Left renal cortex interstitium (tissue), 4 donors: ENCODE measurements at regions not wholly inside any gene's neighbourhood (a gene's known extent, or its start where the extent isn't known, plus 50 kb on each side); places are given as distances from the start of the nearest gene placed in this dataset.

ENCODE experiments used
- DNase-seq, 4 donors: peaks; one replicate each; pipeline ENCODE4 v3.0.0-alpha.2; 2013; ENCODE audit warnings: low read depth in 4 of 4, low spot score in 2 of 4, missing footprints in 1 of 4

- no peak for DNase-seq
Measured at GRCh38 chr12:59927032-59927431, 331.2 kb downstream of the SLC16A7 start.

- DNase-seq = no peak
Measured at GRCh38 chr12:59928416-59928815, 332.6 kb downstream of the SLC16A7 start.

- no peak for DNase-seq
Measured at GRCh38 chr12:59929110-59929509, 333.3 kb downstream of the SLC16A7 start.

DNA sequence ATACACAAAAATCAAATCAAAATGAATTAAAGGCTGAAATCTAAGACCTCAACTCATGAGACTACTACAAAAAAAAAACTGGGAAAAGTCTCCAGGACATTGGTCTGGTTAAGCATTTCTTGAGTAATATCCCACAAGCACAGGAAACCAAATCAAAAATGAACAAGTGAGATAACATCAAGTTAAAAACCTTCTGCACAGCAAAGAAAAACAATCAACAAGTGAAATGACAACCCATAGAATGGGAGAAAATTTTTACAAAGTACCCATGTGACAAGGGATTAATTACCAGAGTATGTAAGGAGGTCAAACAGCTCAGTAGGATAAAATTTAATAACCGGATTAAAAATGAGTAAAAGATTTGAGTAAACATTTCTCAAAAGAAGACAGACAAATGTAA is 338.7 kb downstream of the SLC16A7 start:
- DNase-seq = no peak

DNA sequence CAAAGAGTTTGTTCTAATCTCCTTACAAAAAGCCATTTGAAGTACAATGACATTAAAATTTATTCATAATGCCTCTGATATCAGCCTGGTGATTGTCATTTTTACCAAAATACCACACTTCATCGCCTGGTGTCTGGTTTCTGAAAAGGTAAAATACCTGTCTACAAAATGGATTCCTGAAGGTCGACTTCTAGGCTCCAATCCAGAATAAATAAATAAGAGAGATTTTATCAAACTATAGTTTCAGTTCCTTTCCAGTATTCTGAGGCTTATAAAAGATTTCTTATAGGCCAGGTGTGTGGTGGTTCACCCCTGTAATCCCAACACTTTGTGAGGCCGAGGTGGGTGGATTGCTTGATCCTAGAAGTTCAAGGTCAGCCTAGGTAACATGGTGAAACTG is 340.7 kb downstream of the SLC16A7 start:
- DNase-seq = no peak

DNA sequence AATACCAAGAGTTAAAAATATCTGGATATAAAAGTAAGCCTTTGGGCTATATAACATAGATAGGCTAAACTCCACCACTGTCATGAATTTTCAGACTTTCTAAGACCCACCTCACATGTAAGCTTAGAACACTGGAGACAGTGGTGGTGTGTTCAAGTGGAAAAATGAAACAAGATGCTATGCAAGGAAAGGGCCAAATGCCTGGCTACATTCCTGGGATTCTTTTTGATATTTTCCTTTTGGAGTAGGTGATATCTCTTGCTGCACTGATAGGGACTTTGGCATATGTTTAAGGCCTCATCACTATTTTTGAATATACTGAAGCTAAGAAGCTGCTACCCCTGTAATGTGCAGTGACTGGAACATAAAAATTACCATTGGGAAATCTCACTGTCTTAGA is 341.3 kb downstream of the SLC16A7 start:
- no peak for DNase-seq

GRCh38 chr12:59938190-59938962 is 342.5 kb downstream of the SLC16A7 start:
- no peak for DNase-seq

- no peak for DNase-seq
Measured at GRCh38 chr12:59940631-59941342, 345.0 kb downstream of the SLC16A7 start.

DNA sequence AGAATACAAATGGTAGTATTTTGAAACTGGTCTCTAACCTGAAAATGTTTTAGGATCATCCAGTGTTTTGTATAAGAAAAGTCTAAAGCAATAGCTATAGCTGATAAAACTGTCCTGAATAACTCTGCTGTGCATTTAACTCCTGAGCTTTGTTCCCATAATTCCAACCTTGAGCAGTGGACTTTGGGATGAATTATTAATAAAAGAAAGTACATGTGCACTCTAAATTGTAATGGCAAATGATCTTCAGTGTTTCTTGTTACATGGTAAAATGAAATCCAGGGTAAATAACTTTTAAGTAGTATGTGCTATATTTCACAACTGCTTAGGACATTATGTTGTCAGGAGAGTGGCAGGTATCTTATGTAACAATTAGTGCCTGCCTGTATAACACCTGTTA is 345.6 kb downstream of the SLC16A7 start:
- no peak for DNase-seq

- DNase-seq = no peak
Measured at GRCh38 chr12:59944177-59944576, 348.3 kb downstream of the SLC16A7 start.

DNA sequence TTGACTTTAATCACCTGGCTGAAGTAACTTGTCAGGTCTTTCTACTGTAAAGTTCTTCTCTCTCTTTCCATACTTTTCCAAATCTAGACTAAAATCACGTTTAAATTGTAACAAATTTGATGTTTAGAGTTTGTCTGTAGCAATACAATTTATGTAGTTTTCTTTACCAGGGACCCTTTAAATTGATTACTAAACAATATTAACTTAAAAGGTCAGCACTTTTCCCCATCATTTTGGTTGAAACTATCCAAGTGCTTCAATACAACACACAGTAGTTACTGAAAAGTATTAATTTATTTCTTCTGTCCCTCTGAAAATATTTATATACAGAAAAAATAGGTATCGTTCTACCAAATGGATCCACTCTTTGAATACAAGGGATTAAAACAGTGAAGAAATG is 350.8 kb downstream of the SLC16A7 start:
- no peak for DNase-seq

- DNase-seq = no peak
Measured at GRCh38 chr12:59963546-59963945, 367.7 kb downstream of the SLC16A7 start.

- DNase-seq = no peak
Measured at GRCh38 chr12:59972905-59973304, 377.1 kb downstream of the SLC16A7 start.

- DNase-seq = no peak
Measured at GRCh38 chr12:59973515-59973914, 377.7 kb downstream of the SLC16A7 start.

GRCh38 chr12:59977779-59978178 is 381.9 kb downstream of the SLC16A7 start:
- DNase-seq = no peak

GRCh38 chr12:59980476-59980875 is 384.6 kb downstream of the SLC16A7 start:
- DNase-seq = no peak

DNA sequence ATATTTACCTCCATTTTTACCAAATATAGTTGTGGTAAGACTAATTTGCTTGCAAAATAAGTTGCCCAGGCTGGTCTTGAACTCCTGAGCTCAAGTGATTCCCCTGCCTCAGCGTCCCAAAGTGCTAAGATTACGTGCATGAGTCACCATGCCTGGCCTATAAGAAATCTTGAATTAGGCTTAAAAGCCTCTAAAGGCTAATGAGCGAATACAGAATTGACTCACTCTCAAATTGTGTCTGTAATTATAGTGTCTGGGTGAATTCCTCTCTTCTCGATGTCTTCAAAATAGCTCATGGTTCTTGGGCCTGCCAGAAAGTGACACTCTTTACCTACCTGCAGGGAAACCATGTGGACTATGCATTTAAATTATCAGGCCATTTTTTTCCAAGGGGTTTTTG is 403.5 kb downstream of the SLC16A7 start:
- DNase-seq = no peak

GRCh38 chr12:60010486-60010885 is 414.7 kb downstream of the SLC16A7 start:
- DNase-seq = no peak

DNA sequence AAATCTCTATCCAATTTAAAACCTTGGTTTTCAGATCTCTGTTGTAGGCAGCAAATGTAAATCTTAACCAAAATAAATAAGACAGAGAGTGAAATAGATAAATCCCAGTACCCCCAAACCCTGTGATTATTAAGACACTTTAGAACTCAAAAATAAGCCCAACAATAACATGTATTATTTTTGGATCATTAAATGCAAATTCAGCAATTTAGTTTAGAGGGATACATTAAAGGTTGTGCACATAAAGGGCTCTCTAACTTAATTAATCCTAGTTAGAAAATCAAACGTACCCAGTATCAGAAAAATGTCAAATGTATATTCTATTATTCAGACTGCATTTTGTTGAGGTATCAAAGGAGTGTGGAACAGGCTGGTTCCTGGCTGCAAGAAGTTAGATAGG is 416.8 kb downstream of the SLC16A7 start:
- DNase-seq = no peak

GRCh38 chr12:60014436-60014835 is 418.6 kb downstream of the SLC16A7 start:
- no peak for DNase-seq

DNA sequence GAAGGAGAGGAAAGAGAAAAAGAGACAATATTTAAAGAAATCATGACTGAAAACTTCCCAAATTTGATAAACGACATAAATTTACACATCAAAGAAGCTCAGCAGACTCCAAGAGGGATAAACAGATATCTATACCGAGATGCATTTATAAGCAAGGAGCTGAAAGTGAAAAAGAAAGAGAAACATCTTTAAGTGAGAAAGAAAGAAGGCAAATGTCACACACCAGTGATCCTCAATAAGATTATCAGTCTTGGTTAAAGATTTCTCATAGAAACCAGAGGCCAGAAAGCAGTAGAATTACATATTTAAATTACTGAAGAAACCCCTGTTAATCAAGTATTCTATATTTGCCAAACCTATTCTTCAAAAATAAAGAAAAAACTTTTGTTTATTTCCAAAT is 424.2 kb downstream of the SLC16A7 start:
- DNase-seq = no peak

- no peak for DNase-seq
Measured at GRCh38 chr12:60021235-60021634, 425.4 kb downstream of the SLC16A7 start.
